ENCODE measurements at regions not wholly inside any gene's neighbourhood (a gene's known extent, or its start where the extent isn't known, plus 50 kb on each side); places are given as distances from the start of the nearest gene placed in this dataset.
"Not testable (repeated sequence)": the region's sequence is repeated elsewhere in the genome, so short reads cannot be mapped to it uniquely, and the experiment has no call there.

DNA sequence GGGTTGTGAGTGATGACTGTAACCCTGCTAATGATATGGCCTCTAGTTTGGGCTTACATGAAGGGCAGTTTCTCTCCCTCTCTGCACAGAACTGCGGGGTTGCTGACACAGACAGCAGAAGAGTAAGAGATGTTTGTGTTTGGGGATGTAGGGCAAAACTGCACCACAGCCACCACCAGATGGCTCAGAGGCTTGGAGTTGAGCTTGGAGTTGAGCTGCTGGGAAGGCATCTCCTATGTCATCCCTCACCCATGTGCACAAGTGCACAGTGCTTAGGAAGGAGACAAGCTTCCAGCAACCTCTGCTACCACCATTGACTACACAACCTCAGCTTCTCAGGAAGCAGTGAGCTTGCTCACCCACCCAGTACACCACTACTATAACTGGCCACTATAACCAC lies 303.9 kb upstream of the DEFB112 start:
- no peak for DNase-seq

DNA sequence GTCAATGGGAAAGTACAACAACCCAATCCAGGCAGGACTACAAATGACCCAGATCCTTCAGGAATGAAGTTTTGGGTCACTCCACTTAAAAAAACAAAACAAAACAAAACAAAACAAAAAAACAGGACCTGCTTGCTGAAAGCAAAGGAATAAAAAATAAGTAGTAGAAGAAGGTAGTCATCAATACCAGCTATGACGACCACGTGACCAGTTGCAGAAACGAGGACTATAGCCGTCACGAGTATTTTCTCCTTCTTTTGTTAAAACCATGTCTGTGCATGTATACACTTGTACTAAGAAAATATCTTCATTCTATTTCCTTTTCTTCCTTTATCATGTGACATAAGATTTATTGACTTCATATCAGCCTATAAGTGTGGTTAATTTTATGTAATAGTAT lies 308.4 kb upstream of the DEFB112 start:
- no peak for DNase-seq

DNA sequence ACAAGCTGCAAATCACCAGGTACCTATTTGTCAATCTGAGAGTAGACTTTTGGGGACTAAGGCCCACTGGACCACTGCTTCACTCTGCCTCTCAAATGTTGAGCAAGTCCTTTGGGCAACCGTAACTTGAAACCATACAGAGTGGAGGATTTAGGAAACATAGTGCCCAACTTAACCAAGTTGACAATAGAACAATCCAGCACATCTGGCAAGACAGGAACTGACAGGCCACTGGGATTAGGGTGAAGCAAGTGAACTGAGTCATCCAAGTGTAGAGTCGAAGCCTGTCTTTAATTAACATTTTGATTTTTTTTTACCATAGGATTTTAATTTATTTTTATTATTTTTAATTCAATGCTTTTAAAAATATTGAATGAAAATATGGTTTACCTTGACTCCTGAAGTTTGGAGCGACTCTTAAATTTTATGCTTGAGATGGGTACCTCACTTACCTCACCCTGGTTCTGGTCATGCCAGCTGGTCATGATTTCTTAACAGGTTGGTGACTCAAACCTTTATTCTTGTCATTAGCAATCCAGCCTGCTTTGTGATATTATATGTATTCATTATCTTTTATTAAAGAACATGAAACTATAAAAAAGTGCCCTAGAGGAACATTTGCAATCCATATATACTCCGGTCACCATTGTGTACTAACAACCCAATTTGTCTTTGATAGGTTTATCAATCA lies 312.1 kb upstream of the DEFB112 start:
- no peak for DNase-seq

DNA sequence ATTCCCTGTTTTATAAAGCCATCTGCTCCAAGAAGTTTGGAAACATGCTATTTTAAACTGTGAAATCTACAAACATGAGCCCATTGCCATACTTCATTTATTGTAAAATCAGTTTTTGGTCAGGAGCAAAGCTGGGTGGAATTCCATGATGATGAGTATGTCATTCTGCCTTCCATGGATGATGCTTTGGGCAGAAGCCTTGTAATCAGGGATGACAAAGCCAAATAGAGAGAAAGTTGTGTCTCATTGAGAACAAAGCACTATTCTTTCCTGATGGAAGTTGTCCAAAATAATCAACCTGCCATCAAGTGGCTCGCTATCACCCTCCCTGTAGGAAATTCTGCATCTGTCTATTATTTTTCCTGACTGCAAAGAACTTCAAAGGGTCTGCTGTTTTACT lies 313.0 kb upstream of the DEFB112 start:
- no peak for DNase-seq

DNA sequence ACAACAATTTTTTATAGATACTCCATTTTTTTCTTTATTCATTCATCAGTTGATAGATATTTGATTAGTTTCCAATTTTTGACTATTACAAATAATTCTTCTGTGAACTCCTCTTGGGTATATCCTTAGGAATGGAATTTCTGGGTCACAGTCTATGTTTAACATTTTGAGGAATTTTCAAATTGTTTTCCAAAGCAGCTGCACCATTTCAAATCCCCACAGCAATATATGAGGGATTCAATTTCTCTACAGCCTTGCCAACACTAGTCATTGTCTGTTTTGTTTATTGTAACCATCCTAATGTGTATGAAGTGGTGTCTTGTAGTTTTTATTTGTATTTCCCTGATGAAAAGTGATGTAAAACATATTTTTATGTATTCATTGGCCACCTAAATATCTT lies 320.3 kb upstream of the DEFB112 start:
- DNase-seq = no peak

DNA sequence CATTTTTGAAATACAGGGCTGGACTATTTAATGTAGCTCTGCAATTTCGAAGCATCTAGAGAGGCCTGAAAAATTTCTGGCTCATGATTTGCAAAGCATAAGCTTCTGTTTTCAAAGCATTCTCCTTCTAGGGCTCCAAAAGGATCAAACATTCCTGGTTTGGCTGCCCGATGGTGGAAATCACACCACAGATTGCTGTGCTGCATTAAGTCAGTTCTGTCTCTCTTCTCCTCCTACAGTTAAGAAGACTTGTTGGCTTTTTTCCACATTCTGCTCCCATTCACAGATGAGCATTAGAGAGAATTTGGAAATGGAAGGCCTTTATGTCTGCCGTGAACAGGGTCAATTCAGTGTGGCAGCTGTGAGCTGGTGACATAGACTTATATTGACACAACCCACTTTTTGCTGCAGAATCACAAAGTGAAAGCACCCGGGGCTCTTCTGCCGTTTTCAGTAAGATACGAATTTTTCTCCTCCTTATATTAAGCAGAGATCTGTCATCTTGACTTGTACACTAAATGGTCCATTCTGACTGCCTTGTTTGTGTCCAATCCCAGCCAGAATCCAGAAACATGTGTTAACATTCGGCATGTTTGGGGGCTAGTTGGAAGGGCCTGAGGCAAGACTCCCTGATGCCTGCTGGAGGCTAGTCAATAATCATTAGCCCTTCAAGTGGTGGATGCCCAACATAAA lies 330.8 kb upstream of the DEFB112 start:
- DNase-seq = no peak

DNA sequence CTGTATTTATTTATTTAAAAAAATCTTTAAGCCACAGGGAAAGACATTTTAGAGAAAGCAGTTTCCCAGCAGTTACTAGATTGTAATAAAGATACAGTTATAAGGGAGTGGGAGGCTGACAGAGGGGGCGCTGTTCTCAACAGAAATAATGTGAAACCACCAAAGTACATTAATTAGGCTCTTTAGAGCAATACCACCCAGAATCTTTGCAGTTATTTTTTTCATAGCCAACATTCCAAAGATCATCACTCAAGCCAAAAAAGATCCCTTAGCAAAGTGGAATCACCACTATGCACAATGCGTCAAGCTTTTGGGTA lies 331.3 kb upstream of the DEFB112 start:
- DNase-seq = no peak

DNA sequence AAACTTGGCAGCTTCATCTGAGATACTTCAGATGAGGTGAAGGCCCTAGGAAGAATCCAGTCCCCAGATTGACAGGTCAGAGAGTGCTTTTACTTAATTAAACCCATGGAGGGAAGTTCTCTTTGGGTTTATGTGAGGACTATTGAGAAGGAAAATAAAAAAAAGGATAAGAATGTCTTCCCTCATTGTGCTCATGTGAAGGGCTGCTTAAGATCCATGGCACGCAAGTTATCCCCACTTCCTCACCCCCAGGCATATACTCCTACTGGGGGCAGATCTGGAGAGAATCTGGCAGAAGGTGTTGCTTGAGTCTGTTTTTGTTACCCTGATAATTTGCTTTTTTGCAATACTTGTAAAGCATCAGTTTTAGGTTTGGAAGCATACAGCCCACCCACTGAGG lies 322.9 kb upstream of the TFAP2D start:
- no peak for DNase-seq

DNA sequence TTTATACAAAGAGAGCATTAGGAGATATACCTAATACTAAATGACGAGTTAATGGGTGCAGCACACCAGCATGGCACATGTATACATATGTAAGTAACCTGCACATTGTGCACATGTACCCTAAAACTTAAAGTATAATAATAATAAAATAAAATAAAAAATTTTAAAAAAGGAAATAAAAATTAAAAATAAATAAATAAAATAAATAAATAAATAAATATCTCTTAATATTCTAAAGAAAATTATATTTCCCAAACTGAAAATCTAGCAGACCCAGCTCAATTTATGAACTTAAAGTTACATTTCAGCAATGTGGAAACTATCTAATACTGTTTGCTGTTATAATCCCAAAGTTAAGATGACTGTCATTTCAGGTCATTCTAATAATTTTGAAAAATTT lies 319.2 kb upstream of the TFAP2D start:
- not testable (repeated sequence) for DNase-seq

DNA sequence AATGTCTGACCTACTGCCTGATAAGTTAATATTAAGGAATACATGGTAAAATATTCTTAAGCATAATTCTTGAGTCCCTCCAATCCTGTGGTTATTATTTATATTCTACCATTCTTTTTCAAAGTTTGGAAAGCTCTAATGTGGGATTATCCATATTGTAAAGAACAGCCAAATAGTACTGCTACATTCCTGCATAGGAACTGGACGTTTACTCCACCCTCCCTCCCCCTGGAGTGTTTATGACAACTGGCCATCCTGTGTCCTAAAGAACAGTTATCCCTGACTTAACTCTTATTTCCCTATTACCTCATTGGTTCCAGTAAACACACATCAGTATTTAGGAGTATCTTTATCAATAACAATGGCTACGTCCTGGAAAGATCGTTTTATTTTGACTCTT lies 308.7 kb upstream of the TFAP2D start:
- no peak for DNase-seq

DNA sequence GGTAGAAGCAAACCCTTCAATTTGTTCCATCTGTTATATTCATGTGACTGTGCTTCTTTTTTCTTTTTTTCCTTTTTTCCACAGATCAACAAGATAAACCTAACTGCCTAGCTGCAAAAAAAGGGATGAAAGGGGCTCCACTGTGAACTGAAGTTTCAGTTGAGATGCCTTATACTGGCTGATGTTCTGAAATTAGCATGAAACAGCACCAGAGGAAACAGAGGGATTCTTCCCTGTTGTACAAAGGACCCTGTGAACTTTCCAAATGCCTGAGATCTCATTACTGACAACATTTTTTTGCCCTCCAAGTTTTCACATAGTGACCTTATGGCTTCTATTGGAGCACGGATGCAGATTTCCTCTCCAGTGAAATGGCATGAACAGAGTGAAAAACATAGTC lies 302.7 kb upstream of the TFAP2D start:
- no peak for DNase-seq

DNA sequence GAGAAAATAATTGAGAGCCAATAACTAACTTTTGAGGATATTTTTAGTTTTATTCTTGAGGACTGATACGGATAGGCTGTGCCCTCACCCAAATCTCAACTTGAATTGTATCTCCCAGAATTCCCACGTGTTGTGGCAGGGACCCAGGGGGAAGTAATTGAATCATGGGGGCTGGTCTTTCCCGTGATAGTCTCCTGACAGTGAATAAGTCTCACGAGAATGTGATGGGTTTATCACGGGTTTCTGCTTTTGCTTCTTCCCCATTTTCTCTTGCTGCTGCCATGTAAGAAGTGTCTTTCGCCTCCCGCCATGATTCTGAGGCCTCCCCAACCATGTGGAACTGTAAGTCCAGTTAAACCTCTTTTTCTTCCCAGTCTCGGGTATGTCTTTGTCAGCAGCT lies 292.3 kb upstream of the TFAP2D start:
- DNase-seq = not testable (repeated sequence)

DNA sequence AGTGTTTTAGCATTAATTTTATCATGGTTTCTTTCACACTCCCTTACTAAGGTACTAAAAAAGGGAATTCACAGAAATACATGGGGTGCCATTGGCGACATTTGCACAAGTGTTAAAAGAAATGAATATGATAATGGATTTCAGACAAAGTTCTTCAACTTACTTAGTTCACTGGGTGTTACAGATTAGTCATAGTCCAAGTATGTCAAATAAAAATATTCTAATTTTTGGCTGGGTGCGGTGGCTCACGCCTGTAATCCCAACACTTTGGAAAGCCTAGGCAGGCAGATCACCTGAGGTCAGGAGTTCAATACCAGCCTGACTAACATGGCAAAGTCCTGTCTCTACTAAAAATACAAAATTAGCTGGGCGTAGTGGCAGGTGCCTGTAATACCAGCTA lies 286.1 kb upstream of the TFAP2D start:
- DNase-seq = no peak

DNA sequence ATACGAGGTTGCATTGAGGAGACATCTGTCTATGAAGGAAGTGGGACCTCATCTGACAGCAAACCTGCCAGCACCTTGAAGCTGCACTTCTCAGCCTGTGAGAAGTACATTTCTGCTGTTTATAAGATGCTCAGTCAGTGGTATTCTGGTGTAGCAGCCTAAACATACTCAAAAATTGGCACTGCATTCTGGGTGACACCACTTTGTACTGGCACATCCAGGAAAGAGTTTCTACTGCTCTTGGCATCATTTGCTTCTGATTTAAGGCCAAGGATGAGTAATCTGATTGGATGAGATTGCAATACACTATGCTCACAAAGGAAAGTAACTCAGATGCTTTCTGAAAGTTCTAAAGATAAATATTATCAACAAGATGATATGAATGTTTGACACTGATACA lies 275.4 kb upstream of the TFAP2D start:
- DNase-seq = no peak

DNA sequence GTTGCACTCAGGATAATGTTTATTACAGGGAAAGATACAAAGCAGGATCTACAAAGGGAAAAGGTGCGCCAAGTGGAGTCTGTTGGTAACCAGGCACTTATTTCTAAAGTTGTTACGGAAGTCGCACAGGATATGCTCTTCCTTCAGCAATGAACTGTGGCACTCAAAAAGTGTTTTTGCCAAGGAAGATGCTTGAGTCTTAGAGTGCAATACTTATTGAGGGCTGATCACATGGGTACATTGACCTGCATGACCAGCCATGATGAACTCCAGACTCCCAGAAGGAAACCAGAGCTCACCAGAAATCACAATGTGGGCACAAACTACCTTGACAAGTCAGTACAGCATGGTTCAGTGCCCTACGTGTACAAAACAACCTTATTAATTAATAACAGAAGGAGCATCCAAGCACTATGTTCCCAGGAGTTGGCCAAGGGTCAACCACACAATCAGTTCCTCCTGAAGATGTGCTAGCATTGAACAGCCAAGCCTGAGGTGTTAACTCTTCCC lies 270.7 kb upstream of the TFAP2D start:
- DNase-seq = no peak

DNA sequence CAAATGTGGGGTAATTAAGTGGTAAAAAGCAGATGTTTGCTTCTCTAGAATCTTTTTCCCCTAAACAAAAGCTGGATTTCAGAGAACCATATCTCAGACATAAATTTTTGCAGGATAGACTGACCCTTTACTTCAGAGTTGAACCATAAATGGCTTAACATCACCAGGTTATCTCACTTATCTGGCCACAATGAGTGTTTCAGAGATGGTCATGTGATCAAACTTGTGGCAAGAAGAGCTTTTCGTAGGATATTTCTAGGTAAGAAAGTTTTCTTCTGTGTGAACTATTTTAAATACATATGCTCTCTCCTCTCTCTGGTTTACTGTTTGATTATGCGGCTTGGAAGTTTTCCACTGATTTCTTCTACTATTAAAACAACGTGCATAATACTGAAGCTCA lies 270.2 kb upstream of the TFAP2D start:
- DNase-seq = no peak

DNA sequence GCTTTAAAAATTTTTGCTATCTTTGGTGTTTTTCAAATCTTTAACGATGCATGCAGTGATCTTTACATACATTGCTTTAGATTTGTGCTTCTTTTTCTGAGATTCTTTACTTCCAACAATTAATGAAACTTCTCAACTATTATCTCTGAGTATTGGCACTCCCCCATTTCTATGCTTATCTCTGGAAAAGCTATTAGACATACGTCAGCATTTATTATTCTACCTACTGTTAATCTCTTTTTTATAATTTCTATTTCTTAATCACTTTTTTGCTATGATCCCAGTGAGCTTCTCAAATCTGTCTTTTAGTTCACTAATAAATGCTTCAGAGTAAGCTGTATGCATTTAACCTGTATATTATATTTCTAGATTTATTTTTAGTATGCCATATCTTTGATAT lies 264.2 kb upstream of the TFAP2D start:
- DNase-seq = no peak

DNA sequence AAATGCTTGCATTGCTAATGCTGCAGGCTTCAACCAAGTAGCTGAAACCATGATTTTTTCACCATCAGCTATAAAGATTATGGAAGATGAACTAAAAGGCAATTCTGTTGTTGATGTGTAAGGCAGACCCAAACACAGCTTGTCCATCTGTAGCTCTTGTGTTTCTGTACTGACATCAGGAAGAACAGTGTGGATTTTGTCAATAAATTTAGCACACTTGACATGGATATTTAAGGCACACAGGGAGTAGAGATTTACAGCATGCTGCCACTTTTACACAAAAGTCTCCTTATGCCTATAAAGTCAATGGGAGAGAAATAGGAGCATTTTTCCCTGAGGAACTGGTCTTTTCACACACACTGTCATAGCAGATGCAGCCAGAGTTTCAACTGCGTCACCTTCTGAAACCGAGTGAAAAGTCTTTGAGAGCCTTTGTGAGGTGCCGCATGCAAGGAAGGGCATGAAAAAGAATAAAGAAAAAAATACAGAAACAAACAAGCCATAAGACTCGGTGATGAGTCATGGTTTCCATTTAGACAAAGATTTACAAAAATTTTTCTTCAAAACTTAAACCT lies 261.4 kb upstream of the TFAP2D start:
- no peak for DNase-seq

DNA sequence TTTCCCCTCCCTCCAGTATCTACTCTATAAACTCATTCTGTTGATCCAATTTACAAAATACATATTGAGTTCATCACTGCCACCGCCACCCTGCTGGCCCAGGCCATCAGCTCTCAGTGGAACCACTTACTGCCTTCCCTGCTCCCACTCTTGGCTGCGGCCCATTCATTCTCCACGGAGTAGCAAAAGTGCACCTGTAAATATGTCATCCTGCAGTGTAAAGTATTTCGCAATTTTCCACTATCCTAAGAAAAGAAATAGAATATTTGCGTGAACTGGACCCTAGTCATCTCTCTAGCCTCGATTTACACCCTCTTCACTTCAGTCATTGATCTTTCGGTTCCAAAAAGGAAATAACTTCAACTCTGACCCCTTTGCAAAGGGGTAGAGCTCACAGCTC lies 258.3 kb upstream of the TFAP2D start:
- no peak for DNase-seq

DNA sequence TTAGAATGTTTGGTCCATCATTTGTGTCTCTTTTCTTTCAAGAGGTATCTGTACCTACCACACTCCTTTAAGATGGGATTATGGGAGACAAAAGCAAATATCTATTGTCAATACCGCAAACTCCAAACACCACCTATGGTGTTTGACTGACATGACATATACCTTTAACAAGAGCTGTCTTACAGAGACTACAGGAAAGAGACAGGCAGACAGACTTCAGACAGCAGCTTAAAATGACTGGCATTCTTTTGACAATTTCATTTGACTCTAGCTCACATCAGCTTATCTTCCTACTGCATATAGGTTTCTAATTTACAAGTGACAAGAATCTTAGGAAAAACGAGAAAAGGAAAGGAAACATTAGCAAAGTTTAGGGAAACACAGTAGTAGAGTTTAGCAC lies 256.0 kb upstream of the TFAP2D start:
- no peak for DNase-seq

DNA sequence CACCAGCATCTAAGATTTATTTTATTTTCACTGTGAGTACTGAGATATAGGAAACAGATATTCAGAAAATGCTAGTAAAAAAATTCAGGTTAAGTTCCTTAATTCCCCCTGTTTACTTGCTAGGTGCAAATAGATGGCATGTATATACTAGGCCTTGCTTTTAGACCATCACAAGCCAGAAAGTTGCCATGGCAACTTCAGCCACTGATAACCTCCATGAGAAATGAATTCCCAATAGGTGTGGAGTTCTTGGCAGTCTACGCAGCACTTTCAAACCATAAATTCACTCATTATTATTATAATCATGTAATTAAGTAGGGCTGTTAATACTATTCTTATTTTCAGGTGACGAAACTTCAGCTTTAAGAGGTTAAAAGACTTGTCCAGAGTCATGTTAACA lies 251.6 kb upstream of the TFAP2D start:
- no peak for DNase-seq

DNA sequence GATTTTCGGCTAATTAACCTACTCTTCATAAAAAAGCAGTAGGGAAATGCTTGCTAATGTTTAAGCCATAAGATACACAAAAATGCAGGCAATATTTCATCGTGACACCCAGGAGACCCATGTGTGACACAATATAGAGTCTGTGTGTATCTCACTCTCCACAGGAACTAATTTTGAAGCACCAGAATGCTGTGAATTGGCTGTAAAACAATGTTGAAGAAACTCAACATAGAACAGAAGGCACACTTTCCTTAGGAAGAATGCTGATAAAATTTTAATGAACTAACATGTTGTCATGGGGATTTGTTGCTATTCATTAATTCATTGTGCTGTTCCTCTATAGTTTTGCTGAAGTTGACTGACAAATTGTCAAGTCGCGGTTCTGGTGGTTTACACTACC lies 249.4 kb upstream of the TFAP2D start:
- no peak for DNase-seq

DNA sequence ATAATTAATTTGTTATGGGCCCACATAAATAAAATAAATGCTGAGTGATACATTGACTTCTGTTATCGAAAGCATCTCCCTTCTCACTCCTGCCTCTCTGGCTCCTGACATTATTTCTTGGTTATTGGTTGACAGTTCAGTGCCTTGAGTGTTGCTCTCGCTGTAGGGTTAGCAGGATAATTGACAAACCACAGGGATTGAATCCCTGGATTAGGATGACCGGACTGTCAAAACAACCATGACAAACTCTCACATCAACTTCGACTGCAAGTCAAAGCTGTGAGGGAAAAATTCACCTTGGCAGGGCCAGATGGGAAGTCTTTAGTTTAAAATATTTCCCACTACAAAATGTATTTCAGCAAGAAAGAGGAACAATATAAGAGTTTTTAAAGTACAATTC lies 245.4 kb upstream of the TFAP2D start:
- no peak for DNase-seq

DNA sequence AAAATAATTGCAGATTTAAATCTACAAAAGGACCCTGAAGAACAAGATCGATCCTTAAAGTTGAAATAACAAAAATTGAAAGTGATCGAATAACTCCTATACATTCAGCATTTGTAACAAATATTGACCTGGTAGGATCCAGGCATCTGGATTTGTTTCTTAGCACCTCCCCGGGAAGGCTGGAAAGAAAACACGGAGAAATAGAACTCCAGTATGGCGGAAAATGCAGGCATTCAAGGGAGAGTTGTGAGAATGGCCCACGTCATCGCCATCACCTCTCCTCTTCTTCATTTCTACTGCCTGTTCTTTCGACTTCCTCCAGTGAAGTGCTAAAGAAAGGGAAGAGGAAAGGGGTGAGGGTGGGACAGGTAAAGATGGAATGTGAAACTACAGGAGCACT lies 242.3 kb upstream of the TFAP2D start:
- no peak for DNase-seq

DNA sequence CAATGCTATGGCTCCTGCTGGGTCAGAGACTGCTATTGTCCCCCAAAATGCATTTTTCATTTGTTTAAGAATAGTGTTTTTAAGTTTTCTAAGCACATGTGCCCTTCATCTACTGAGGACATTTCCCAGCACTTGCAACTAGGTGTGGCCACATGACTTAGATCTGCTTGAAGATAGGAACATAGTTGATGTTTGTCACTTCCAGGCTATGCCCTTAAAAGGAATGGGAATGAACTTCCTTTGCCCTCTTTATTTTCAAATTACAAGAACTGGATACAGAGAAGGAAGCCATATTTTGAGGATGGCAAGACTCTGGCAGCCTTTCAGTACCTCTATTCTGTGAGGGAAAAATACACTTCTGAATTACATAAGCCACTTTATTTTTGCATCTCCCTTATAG lies 203.0 kb upstream of the TFAP2D start:
- no peak for DNase-seq
